ENCODE measurements at regions not wholly inside any gene's neighbourhood (a gene's known extent, or its start where the extent isn't known, plus 50 kb on each side); places are given as distances from the start of the nearest gene placed in this dataset.

DNA sequence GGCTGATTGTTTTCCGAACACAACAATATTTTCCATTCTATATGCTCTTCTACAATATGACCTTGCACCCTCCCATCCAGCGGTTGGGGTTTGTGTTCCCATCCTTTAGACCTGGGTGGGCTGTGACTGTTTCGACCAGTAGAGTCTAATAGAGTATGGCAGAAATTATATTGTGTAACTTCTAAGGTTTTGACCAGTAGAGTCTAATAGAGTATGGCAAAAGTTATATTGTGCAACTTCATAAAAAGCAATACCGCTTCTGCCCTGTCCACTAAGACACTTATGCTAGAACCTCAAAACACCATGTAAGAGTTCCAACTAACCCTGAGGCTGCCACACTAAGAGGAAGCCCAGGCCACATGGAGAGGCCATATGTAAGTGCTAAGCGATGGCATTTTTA, 719.7 kb upstream of the TBX3 start:
- Histone ChIP-seq H3K36me3 (no peaks in the 10 kb centered on the region), H3K27me3 (no peaks in the 10 kb centered on the region), H3K27ac (no peak overlapping the region), H3K4me3 (no peak overlapping the region), H3K9me3 (no peaks in the 10 kb centered on the region), H3K4me1 (no peaks in the 10 kb centered on the region)
- intact Hi-C loops (cut with DNase I), result no loop called here
- TF ChIP-seq, protein P1, sequence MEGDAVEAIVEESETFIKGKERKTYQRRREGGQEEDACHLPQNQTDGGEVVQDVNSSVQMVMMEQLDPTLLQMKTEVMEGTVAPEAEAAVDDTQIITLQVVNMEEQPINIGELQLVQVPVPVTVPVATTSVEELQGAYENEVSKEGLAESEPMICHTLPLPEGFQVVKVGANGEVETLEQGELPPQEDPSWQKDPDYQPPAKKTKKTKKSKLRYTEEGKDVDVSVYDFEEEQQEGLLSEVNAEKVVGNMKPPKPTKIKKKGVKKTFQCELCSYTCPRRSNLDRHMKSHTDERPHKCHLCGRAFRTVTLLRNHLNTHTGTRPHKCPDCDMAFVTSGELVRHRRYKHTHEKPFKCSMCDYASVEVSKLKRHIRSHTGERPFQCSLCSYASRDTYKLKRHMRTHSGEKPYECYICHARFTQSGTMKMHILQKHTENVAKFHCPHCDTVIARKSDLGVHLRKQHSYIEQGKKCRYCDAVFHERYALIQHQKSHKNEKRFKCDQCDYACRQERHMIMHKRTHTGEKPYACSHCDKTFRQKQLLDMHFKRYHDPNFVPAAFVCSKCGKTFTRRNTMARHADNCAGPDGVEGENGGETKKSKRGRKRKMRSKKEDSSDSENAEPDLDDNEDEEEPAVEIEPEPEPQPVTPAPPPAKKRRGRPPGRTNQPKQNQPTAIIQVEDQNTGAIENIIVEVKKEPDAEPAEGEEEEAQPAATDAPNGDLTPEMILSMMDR (IDR thresholded peaks at IDR 0.05), result no peak
- DNase-seq, result no peak
- no peak for ATAC-seq

DNA sequence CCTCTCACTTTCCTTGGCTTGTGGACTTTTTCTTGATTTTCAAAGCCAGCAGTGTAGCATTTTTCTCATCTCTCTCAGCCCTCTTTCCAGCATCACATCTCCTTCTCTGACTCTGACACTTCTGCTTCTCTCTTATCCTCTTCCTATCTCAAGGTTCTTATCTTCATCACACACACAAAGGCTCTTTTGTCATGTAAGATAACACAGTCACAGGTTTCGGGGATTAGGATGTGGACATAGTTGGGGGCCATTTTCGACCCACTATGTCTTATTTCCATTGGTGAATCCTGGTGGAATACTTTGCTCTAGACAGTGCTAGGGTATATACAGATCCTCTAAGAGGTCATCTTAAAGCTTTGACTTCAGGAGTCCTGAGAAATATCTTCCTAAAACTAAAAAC, 719.3 kb upstream of the TBX3 start:
- Histone ChIP-seq H3K27ac (no peak overlapping the region), H3K4me1 (no peaks in the 10 kb centered on the region), H3K4me3 (no peak overlapping the region), H3K27me3 (no peaks in the 10 kb centered on the region), H3K36me3 (no peaks in the 10 kb centered on the region), H3K9me3 (no peaks in the 10 kb centered on the region)
- ATAC-seq, result no peak
- TF ChIP-seq, protein P1 (IDR thresholded peaks at IDR 0.05), result no peak
- intact Hi-C loops (cut with DNase I), result no loop called here
- no peak for DNase-seq

DNA sequence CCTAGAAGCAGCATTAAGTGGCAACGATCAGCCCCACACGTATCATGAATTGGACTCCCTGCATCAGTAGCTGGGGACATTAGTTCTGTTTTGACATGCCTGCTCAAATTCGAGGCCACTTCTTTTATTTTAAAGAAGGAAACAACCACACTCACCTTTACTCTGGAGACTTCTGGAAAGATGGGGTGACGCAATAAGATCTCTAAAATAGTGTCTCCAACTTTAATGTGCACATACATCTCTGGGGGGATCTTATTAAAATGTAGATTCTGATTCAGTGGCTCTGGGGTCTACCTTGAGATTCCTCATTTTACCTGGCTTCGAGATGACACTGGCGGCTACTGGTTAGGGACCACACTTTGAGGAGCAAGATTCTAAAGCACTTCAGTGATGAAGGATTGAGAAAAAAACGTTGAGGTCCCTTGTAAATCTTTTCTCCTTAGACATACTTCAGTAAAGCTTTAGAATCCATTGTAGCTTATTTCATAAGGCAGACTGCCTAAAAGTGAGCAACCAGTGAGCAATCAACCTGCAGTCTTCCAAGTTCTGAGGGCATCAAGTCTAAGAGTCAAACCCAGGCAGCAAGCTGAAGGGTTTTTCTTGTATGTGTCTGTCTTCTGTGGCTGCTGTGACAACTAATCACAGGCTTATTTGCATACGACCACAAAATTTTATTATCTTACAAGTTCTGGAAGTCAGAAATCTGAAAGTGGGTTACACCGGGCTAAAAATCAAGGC, 718.6 kb upstream of the TBX3 start:
- Histone ChIP-seq H3K4me3 (no peak overlapping the region), H3K36me3 (no peaks in the 10 kb centered on the region), H3K9me3 (no peaks in the 10 kb centered on the region), H3K27me3 (no peaks in the 10 kb centered on the region), H3K4me1 (no peaks in the 10 kb centered on the region), H3K27ac (no peak overlapping the region)
- TF ChIP-seq, protein P1 (IDR thresholded peaks at IDR 0.05), result no peak
- DNase-seq, result no peak
- ATAC-seq, result no peak
- intact Hi-C loops (cut with DNase I), result no loop called here

DNA sequence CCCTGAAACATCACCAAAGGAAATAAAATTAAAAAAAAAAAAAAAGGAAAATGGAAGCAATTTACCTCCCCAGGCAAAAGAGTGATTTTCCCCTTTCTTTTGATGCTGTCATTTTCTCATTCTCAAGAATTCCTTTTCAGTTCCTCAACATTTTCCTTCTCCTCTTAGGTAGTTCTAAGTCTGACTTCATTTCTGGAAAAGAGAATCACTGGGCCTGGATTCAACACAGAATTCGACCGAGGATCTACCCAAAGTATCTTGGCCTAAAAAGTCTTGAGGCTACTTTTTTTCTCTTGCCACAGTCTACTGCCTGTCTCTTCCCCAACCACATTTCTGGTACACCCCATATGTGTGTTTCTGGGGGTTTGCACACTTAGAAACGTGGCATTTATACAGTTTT, 717.8 kb upstream of the TBX3 start:
- Histone ChIP-seq H3K27me3 (no peaks in the 10 kb centered on the region), H3K36me3 (no peaks in the 10 kb centered on the region), H3K9me3 (peaks cover 1% of the 10 kb centered on the region), H3K4me1 (no peaks in the 10 kb centered on the region), H3K27ac (no peak overlapping the region), H3K4me3 (no peak overlapping the region)
- no peak for DNase-seq
- TF ChIP-seq, protein P1 (IDR thresholded peaks at IDR 0.05), result no peak
- ATAC-seq, result no peak
- intact Hi-C loops (cut with DNase I), result no loop called here

DNA sequence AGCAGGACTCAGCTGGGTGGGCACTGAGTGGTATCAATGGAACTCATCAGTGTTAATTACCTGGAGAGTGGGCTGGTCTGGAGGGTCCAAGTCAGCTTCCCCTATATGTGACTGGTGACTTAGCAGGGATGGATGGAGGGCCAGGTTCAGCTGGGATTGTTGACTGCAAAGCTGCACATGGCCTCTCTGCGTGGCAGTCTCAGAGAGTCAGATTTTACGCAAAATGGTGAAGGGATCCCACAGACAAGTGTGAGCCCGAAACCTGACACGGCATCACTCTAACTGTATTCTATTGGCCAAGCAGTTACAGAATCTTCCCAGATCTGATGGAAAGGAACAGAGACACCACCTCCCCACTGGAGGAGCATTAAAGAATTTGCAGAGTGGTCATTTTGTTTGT, 716.0 kb upstream of the TBX3 start:
- intact Hi-C loops (cut with DNase I), result no loop called here
- H3K27ac ChIP-seq, result no peak overlapping the region
- TF ChIP-seq, protein P1 (IDR thresholded peaks at IDR 0.05), result no peak
- no peaks in the 10 kb centered on the region for H3K36me3 ChIP-seq
- no peaks in the 10 kb centered on the region for H3K27me3 ChIP-seq
- H3K4me1 ChIP-seq, result no peaks in the 10 kb centered on the region
- no peak for DNase-seq
- H3K4me3 ChIP-seq, result no peak overlapping the region
- no peak for ATAC-seq
- peaks cover 5% of the 10 kb centered on the region for H3K9me3 ChIP-seq
